IPS DF 19.7 (cell line): ENCODE measurements at regions not wholly inside any gene's neighbourhood (a gene's known extent, or its start where the extent isn't known, plus 50 kb on each side); places are given as distances from the start of the nearest gene placed in this dataset.
"Not testable (repeated sequence)": the region's sequence is repeated elsewhere in the genome, so short reads cannot be mapped to it uniquely, and the experiment has no call there.

Experiments
- DNase-seq: peaks from one replicate; pipeline ENCODE4 v3.0.0-alpha.2; 2013; ENCODE audit warnings: low read depth, low spot score

GRCh38 chr2:113341191-113341869, 62.6 kb upstream of the PAX8 start:
- DNase-seq = no peak

DNA sequence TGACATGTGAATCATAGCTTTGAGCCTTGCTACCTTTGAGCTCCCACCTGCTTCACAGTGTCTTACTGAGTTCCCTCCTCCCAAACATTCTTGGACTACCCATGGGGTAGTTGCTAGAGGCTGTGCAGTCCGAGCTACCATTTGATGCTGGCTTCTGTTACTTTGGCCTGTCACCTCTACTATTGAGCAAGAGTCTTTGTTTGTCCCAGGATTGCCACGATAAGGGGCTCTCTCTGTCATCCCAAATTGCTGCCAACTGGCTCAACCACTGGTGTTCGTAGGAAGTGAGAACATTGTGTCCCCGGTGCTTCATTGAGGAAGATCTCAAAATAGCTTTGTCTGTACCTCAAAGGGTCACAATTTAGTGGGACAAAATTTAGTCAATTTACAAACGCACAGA, 59.1 kb upstream of the PAX8 start:
- DNase-seq = no peak

DNA sequence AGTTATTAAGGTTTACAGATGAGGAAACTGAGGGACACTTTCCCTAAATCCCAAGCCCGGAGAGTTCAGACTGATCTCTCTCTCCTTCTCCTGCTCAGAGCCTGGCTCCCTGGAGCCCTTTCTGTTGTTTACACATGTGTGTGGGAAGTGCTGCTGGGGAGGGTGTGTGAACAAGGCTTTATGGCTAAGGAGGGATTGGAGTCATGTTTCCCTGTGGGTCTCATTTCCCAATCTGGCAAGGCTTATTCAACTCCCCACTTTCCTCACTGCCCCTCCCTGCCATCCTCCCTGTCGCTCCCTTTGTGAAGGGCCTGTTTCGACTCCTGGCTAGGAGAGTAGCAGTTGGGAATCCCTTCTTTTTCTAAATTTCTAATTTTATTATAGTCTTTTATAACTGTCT, 57.3 kb upstream of the PAX8 start:
- not testable (repeated sequence) for DNase-seq

DNA sequence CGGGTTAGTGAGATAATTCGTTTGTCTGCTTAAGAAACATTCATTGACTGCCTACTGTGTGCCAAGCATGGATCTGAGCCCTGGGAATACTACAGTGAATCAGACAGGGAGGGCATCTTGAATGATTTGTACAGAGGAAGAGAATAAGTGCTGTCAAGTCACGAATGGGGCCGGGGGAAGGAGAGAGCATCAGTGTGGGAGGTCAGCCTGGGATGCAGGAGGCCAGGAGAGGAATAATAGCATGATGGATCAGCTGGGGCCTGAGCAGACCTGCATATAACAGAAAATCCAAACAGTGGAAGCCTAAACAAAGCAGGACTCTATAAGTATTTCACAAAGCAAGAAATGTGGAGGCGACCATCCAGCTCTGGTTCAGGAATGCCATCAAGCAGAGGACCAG, 55.4 kb upstream of the PAX8 start:
- no peak for DNase-seq

- DNase-seq = not testable (repeated sequence)
Observed at GRCh38 chr2:113333735-113334134, 55.0 kb upstream of the PAX8 start.

GRCh38 chr2:113330060-113330767, 51.5 kb upstream of the PAX8 start:
- not testable (repeated sequence) for DNase-seq

DNA sequence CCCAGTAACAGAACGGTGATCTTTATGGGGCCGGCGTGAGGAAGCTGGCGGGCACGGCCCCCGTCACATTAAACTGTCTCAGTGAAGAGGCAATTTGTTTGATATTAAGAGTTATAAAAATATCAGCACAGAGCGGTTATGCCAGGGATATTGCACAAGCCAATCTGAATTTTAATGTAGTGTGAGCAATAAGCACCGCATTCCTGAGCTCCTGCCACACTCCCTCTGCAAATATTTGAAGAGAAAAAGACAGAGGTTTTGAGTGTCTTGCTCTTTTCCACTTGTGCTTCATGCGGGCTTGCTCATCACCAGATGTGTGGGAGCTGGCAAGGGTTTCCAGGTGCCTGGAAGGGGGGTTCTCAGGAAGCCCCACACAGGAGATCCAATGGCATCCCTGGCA, 50.3 kb upstream of the PAX8 start:
- DNase-seq = not testable (repeated sequence)

- DNase-seq = not testable (repeated sequence)
Observed at GRCh38 chr2:113328572-113328971, 49.9 kb upstream of the PAX8 start.
